CD4-positive, alpha-beta T cell treated with Interleukin-1 beta for 1 hour (primary cell): ENCODE measurements at regions not wholly inside any gene's neighbourhood (a gene's known extent, or its start where the extent isn't known, plus 50 kb on each side); places are given as distances from the start of the nearest gene placed in this dataset.
"Not testable (repeated sequence)": the region's sequence is repeated elsewhere in the genome, so short reads cannot be mapped to it uniquely, and the experiment has no call there.

Source experiments
- DNase-seq, 2 donors: peaks; one replicate each; pipeline ENCODE4 v3.0.0-alpha.2; 2020 to 2022

DNA sequence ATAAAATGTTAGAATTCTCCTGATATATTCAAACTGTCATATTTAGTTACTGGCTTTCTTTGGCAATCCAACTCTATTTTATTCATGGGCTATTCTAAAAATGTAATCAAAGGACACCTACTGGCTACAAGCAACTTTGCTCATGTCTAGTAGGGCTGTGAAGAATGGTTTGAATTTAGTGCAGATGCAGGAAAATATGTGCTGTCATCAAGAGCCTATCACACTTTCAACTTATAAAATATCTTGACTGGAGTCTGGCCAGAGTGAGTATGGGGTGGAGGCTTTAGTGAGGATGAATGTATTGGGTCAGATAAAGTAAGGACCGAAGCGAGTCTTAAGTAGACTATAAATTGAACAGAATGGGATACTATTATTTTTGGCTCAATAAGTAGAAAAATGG, 343.4 kb upstream of the SPRED2 start:
- DNase-seq = no peak

DNA sequence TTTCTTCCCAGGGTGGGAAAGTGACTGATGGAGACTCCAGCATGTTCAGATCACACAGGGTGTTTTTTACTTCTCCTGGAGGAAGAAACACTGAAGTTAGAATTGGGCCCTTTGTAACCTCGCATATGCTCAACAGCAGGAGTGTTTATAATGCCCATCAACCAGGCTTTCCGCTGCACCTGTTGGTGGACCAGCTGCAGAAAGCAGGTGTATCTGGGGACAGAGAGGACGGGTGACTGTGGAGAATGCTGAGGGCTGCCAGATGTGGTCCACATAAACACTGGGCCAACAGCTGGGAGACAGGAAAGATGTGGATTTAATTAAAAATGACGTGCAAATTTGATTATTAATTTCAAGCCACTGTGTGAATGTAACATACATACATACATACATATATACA, 335.5 kb upstream of the SPRED2 start:
- DNase-seq = no peak

DNA sequence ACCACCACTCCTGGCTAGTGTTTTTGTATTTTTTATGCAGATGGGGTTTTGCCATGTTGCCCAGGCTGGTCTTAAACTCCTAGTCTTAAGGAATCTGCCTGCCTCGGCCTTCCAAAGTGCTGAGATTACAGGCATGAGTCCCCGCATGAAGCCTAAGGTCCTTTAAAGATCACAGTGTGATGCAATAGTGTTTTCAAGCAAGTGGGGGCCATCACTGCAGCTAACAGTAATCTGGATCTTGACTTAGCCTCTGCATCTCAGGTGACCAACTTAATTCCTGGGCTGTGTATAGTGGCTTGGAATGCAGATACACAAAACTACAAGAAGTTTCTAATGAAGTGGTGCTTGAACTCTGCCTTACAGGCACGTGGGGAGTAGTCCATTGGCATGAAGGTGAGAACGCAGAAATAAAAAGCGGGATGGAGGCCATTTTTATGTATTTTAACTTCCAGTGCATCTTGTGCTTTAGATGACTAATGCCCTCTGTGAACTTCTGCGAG, 334.4 kb upstream of the SPRED2 start:
- no peak for DNase-seq

- no peak for DNase-seq
Observed at GRCh38 chr2:65765376-65765775, 333.0 kb upstream of the SPRED2 start.

GRCh38 chr2:65762068-65762467, 329.7 kb upstream of the SPRED2 start:
- DNase-seq = no peak

DNA sequence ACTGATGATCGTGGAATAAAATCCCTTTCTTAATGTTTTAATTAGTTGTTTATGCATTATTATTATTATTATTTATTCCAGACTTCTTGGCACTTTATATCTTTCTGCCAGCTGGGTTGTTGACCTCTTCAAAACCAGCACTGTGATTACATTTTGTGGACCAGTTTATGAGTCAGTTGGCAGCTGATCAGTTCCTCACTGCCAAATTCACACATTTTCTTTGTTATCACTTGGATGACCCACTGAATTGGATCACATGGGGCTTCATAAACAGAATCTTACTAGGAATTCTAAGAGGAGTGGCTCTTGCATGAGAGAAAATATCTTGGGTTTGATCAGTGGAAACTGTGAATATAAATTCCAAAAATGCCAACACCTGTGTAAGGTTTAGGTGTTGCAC, 321.8 kb upstream of the SPRED2 start:
- DNase-seq = no peak

DNA sequence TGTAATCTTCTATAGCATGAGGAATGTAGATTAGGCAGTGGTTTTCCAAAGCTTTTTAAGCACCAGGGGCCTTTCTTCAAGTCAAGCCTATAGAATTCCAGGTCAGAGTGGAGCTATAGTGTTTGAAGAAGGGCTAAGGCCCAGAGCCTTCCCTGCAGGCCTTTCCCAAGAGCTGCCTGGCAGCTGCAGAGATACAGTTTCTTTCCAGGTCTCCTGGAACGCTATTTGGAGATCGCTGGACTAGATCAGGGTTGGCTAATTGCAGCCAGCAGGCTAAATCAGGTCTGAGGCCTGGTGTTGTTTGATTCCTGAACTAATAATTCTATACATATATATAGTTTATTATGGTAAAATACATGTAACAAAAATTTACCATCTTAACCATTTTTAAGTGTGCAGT, 319.0 kb upstream of the SPRED2 start:
- DNase-seq = no peak

- no peak for DNase-seq
Observed at GRCh38 chr2:65749545-65749944, 317.1 kb upstream of the SPRED2 start.

DNA sequence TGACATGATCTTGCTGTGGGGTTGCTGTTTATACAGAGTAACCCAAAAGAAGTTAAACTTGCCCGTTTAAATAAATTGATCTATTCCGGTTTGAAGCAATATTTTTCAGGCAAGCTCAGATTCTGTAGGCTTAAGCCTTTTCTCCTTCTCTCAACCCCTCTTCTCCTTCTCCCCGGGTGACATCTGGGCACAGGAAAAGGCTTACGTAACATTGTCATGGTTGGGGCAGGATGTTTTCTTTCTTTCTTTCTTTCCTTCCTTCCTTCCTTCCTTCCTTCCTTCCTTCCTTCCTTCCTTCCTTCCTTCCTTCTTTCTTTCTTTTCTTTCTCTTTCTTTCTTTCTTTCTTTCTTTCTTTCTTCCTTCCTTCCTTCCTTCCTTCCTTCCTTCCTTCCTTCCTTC, 315.5 kb upstream of the SPRED2 start:
- not testable (repeated sequence) for DNase-seq

- DNase-seq = no peak
Observed at GRCh38 chr2:65746931-65747675, 314.7 kb upstream of the SPRED2 start.

DNA sequence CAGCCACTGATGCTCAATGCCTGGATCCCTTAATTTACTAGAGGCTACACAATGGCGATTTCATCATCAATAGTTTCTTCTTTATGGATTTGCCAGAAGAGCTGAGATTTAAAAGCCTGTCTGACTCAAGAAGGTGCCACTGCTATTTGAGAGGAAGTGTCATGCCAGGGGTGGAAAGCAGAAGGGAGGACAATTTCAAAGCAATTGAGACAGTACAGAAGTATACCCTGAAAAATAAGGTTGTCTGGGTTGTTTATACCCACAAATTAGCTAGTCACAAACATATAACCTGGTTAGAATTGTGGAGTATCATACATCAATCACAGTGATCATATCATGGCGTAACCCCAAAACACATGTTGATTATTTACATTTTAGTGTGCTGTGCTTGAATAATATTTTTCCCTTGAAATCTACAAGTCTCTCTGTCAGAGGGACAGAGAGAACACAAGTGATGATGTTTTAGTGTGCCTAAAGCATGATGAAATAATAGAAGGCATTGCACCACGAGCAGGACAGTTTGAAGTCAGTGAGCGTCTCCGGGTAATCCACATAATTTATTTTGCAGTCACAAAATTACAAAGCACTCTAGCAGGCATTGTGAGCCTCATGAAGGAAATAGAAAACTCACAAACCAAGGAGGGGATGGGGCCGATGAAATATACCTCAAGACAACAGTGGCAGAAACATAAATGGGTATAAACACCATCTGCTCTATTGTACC, 312.2 kb upstream of the SPRED2 start:
- DNase-seq = no peak

- DNase-seq = no peak
Observed at GRCh38 chr2:65742977-65743376, 310.6 kb upstream of the SPRED2 start.

DNA sequence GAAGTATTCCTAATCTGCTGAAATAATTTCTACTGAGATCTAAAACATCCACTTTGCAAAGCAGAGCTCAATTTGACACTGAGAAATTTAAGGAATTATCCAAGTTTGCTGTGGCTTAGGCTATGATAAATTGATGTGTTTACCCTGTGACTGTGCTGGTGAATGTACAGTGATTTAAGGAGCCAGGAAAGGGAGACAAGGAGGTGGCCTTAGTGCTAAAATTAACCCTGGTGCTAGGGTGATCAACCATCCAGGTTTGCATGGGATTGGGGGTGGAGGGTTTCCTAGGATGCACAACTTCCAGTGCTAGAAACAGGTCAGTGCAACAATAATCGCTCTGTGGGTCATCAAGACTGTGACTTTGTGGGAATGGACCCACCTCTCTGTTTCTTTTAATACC, 307.5 kb upstream of the SPRED2 start:
- DNase-seq = no peak

DNA sequence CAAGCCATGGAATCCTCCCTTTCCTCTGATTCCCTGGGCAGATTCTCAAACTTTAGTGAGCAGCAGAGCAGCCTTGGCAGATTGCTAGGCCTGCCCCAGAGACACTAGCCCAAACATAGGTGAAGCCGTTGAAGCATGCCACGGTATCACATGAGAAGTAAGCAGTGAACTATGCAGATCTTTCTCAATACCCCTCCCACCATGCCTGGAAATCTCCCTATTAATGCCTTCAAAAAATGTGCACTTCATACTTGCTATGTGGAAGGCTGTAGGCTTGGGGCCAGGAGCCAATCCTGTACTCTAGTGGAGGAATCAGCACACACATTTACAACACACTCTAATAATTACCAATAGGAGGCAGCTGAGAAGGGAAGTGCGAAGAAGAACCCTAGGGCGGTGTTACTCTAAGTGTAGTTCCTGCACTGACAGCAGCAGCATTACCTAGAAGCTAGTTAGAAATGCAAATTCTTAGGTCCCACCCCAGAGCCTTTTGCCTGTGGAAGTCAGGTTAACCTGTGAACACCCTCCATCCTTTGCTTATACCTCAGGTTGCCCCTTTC, 305.1 kb upstream of the SPRED2 start:
- no peak for DNase-seq

GRCh38 chr2:65731476-65731875, 299.1 kb upstream of the SPRED2 start:
- no peak for DNase-seq

- no peak for DNase-seq
Observed at GRCh38 chr2:65730186-65730585, 297.8 kb upstream of the SPRED2 start.

GRCh38 chr2:65729246-65729645, 296.8 kb upstream of the SPRED2 start:
- no peak for DNase-seq

DNA sequence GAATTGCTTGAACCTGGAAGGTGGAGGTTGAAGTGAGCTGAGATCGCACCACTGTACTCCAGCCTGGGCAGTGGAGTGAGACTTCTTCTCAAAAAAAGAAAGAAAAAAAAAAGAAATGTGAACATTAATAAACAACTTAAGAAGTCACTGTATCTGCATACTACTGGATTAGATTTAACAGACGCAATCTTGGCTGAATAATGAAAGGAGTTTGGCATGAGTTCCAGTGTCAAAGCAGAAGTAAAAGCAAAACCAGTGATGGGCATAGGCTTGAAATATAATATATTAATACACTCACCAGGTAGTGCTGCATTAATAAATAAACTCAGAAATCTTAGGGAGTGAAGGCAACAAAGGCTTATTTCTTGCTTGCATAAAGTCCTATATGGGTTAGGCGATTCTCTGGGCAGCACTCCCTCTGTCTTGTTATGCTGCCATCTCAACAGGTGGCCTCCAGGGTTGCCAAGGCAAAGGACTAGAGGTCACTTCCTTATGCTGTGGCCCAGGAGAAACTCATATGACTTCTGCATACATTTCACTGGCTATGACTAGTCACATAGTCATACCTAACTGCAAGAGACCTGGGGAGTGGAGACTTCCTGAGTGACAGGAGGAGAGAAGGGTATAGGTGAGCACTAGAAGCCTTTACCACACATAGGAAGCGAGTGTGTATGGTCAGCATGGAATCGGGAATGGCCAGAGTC, 296.2 kb upstream of the SPRED2 start:
- no peak for DNase-seq

- no peak for DNase-seq
Observed at GRCh38 chr2:65727816-65728215, 295.4 kb upstream of the SPRED2 start.

DNA sequence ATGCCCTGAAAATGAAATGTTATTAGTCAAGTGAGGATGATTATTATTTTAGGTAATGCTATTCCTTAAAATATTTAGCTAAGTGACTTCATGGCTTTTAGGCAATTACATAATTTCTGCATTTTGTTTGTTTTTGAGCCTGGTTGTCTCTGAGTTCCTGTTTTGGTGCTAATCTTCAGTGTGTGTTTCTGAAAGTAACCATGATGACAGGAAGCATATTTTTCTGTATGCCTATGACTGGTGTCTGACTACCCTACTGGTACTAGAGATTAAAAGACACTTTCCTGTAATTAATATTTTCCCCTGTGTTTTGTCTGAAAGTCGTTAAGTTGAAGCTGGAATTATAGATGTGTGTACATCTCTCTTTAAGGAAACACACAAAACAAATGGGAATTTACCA, 295.0 kb upstream of the SPRED2 start:
- no peak for DNase-seq

DNA sequence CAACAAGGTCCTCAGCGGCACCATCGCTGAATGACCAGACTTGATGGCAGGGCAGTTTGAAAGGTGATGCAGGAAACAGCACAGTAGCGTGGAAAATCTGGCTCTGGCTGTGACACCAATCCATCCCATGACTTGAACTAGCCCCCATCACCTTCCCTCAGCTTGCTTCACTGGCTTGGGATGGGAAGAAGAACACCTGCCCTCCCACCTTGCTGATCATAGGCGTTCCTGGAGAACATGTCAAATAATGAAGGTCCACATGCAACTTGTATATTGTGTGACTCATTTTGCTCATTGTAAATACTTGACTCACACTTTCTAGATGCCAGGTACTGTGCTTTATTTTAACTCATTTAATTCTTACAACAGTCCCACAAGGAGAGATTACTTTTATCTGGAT, 292.4 kb upstream of the SPRED2 start:
- no peak for DNase-seq

DNA sequence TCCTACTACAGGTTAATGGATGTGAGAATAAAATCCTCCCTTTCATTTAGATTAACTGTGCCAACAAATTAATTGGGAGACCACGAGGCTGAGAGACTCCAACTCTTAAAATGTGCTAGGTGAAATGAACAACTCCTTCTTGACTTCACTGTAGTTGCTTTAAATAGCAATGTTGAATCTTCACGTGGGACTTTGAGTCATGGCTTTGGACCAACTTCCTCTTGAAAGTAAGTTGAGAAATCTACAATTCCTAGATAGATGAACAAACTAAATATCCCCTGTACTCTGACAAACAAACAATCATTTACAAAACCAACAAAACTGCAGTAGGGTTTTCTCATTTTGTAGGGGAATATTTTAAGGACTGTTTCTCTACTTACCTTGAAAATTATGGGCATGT, 291.9 kb upstream of the SPRED2 start:
- no peak for DNase-seq

DNA sequence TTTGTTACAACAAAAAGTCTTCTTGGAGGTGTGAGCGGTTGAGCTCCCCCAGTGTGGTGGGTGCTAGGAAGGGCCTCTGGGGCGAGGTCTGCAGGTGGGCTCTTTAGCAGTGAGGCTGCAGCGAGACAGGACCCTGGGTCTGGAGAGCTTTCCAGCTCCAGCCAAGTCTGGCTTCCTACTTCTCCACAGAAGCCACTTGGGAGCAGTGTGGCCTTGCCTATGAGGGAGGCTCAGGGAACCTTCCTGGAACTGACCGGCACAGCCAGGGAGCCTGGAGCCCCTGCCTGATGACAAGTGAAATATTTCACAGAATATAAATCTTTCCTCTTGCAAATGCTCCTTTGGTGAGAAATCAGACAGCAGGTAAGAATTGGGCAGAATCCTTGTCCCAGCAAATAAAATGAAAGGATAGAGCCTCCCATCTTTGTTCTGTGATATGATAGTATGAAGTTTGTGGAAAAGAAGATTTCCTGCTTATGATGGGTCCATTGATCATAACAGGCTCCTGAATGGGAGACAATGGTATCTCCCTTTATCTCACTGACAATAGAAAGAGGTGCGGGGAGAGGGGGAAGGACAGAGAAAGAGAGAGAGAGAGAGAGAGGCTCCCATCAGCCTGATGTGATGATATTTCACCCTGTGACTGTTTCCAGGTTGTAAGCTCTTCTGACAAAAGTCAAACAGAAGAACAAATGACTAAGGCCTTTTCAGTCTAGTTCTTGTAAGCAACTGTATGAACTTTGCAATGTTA, 289.8 kb upstream of the SPRED2 start:
- no peak for DNase-seq
